ENCODE measurements at regions not wholly inside any gene's neighbourhood (a gene's known extent, or its start where the extent isn't known, plus 50 kb on each side); places are given as distances from the start of the nearest gene placed in this dataset. TPM values are rescaled to one million over a fixed set of nuclear protein-coding genes. Genes with fewer than 3 reads are reported as not detected.
"Not testable (repeated sequence)": the region's sequence is repeated elsewhere in the genome, so short reads cannot be mapped to it uniquely, and the experiment has no call there.

GRCh38 chr9:97096793-97097192 is 57.9 kb upstream of the CTSV start:
- H3K36me3 ChIP-seq: no peaks in the 10 kb centered on the region
- no peaks in the 10 kb centered on the region for H3K27me3 ChIP-seq
- H3K4me3 ChIP-seq: no peak overlapping the region
- no peak for TF ChIP-seq EP300 (IDR thresholded peaks at IDR 0.05)
- no peak for TF ChIP-seq POLR2A (IDR thresholded peaks at IDR 0.05)
- no peak for TF ChIP-seq CTCF (IDR thresholded peaks at IDR 0.05)
- H3K4me1 ChIP-seq: no peaks in the 10 kb centered on the region
- no peaks in the 10 kb centered on the region for H3K9me3 ChIP-seq
- no peak overlapping the region for H3K27ac ChIP-seq
- DNase-seq (ENCODE audit: low spot score in 2 of 2): no peak
- 92% methylated on average over 4 of the region's 4 CpGs for WGBS, 2 donors

- not testable (repeated sequence) for H3K27me3 ChIP-seq; H3K27ac ChIP-seq; H3K36me3 ChIP-seq; H3K9me3 ChIP-seq; H3K4me1 ChIP-seq; DNase-seq (ENCODE audit: low spot score in 2 of 2); H3K4me3 ChIP-seq
- 80 to 84% methylated on average over 3 of the region's 3 CpGs for WGBS, 2 donors
These were observed 50.4 kb upstream of the CTSV start for GRCh38 chr9:97089361-97089760.

Small RNAs in the stretch of these regions (small RNA-seq; reads per million reads assigned to genes)
- gene RNU6-798P: not detected
